ENCODE measurements at regions not wholly inside any gene's neighbourhood (a gene's known extent, or its start where the extent isn't known, plus 50 kb on each side); places are given as distances from the start of the nearest gene placed in this dataset.

DNA sequence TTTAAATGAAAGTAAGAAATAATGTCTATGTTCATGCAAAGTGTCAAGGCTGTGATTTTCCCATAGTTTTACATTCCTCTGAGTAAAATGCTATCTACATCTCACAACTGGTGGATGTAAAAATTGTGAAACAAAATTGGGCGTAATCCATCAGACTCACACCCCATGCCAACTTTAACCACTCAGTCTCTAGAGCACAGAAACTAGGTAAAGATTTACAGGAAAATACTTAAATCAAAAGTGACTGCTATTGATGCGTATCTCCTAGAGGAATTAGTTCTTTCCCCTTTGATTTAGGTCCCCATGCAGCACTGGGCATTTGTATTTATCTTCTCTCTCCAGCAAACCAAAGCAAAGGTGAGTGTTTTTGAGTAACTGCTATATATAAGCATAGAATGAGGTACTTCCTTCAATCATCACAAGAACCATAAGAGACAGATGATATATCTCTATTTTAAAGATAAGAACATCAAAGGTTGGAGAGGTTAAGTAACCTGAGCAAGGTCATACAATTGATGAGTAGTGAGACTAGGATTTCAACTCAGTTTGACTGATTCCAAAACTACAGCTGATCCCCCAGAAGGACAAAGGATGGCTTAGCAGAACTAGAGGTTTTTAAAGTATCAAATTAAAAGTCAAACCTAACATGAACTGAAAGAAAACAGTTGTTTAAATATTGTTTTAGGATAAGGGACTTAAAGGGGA lies 594.0 kb upstream of the ACVR2A start:
- TF ChIP-seq CTCF (conservative IDR thresholded peaks at IDR 0.05; ENCODE audit: low read depth, low read length) (no peak), EZH2 (IDR thresholded peaks at IDR 0.05; ENCODE audit: low read length, unreplicated experiment) (no peak)

Measured in PC-3 (cell line).